A673 (cell line): ENCODE measurements at regions not wholly inside any gene's neighbourhood (a gene's known extent, or its start where the extent isn't known, plus 50 kb on each side); places are given as distances from the start of the nearest gene placed in this dataset.

Experiments used
- EZH2 ChIP-seq: fragments of 200-600 bp; sonication (generic); IDR thresholded peaks from 2 replicates; pipeline ENCODE4 v1.6.1; 2017; ENCODE audit warnings: borderline replicate concordance, low read depth, mild to moderate bottlenecking, mixed read lengths, antibody characterized with exemption, low read length; ENCODE audit not compliant: poor library complexity, severe bottlenecking
- TF ChIP-seq, protein P1 (sequence below): fragments of 300-800, 200-600 bp; sonication (generic); conservative IDR thresholded peaks from 2 replicates; pipeline ENCODE4 v1.5.1; 2017; ENCODE audit warnings: low read depth, mild to moderate bottlenecking, antibody characterized with exemption, low read length, moderate library complexity, mixed read lengths

DNA sequence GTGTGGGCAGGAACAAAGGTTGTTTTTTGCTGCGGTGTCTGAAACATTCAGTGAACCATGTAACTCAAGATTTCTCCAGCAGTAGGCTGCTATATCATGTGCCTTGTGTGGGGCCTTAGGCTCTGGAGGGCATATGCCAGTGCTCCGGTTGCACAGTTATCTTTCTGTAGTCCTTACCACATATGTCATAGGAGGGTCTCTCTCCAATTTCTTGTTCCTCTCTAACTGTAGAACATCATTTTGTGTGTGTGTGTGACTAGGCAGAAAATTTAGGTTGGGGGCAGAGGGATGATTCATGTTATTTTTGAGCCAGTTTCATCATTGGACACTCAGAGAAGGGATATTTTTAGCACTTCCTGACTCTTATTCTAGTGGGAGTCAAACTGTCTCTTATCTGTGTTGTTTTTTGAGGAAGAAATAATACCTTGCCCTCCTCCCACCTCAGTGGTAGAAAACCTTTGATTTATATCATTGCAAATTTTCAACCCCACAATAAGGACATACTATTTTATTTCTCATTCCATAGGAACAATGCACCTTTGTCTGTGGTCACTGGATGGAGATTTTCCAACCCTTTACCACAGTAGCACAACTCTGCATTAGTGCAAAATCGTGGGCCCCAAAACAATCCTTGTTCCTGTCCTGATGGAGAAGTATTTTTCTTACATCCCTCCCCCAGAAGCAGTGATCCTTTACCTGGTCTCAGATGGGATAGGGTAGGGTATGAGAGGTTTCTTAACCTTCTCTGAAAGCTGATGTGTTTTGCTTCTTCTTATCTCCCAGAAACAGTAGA lies 113.9 kb downstream of the CCDC74A start:
- no peak for TF ChIP-seq EZH2
- TF ChIP-seq, protein P1, sequence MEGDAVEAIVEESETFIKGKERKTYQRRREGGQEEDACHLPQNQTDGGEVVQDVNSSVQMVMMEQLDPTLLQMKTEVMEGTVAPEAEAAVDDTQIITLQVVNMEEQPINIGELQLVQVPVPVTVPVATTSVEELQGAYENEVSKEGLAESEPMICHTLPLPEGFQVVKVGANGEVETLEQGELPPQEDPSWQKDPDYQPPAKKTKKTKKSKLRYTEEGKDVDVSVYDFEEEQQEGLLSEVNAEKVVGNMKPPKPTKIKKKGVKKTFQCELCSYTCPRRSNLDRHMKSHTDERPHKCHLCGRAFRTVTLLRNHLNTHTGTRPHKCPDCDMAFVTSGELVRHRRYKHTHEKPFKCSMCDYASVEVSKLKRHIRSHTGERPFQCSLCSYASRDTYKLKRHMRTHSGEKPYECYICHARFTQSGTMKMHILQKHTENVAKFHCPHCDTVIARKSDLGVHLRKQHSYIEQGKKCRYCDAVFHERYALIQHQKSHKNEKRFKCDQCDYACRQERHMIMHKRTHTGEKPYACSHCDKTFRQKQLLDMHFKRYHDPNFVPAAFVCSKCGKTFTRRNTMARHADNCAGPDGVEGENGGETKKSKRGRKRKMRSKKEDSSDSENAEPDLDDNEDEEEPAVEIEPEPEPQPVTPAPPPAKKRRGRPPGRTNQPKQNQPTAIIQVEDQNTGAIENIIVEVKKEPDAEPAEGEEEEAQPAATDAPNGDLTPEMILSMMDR = no peak
